HCT116 (cell line): ENCODE measurements at regions not wholly inside any gene's neighbourhood (a gene's known extent, or its start where the extent isn't known, plus 50 kb on each side); places are given as distances from the start of the nearest gene placed in this dataset.

Experiments
- ATAC-seq: fragments of 200-7000 bp; cut with Tn5 transposase; 2 replicates; pipeline ENCODE4 v1.9.1; 2020; ENCODE audit warnings: mild to moderate bottlenecking, moderate library complexity
- BruUV-seq: library from RNA; stranded (reverse); fragments of 400-500 nt; replicated peaks from 2 replicates; lab custom pipeline; 2021; lab: Mats Ljungman, UMichigan
- CTCF ChIA-PET: fragments of 300-600 bp; sonication (Branson Sonifier 250); formaldehyde crosslinking; loops from one replicate; lab custom pipeline; 2021; ENCODE audit warnings: antibody characterized with exemption; lab: Charles Lee
- POLR2A ChIA-PET: fragments of 300-600, 350-600 bp; sonication (Branson Sonifier 250); formaldehyde crosslinking; loops from one replicate; lab custom pipeline; 2021; ENCODE audit warnings: antibody characterized with exemption; lab: Charles Lee
- RAD21 ChIA-PET, 2 experiments: fragments of 300-600 bp; sonication (Branson Sonifier 250); formaldehyde crosslinking; loops; one replicate each; lab custom pipeline; 2023; ENCODE audit warnings: low total read pairs in 2 of 2; ENCODE audit not compliant: uncharacterized antibody in 2 of 2, unreplicated experiment in 2 of 2, low non-redundant PET in 1 of 2; lab: Charles Lee
- DNase-seq: peaks from one replicate; pipeline ENCODE4 v3.0.0-alpha.2; 2010; ENCODE audit warnings: low read depth, low spot score
- H2AFZ ChIP-seq: fragments of 200-600 bp; shearing (Covaris generic), sonication (generic); 2 replicates; pipeline ENCODE4 v1.6.1; 2017; ENCODE audit warnings: low read depth, mixed run types, mixed read lengths, antibody characterized with exemption, low read length; ENCODE audit not compliant: poor library complexity, severe bottlenecking
- H3K27ac ChIP-seq: 2 replicates; pipeline ENCODE4 v1.5.1; 2012; ENCODE audit warnings: low read depth, low read length
- H3K27me3 ChIP-seq: fragments of 200-600 bp; sonication (generic); 2 replicates; pipeline ENCODE4 v1.6.1; 2016; ENCODE audit warnings: mixed run types, low read length, mixed read lengths; ENCODE audit not compliant: insufficient read depth
- H3K36me3 ChIP-seq, 2 experiments: fragments of 200-500 bp in 1 of 2; fragments of 200-600 bp in 1 of 2; sonication (Bioruptor generic) in 1 of 2; sonication (generic) in 1 of 2; 2 replicates each; pipeline versions ENCODE4 v1.5.1 to v1.6.1; 2014 to 2016; ENCODE audit warnings: low read length in 2 of 2, inconsistent platforms in 1 of 2, mixed read lengths in 1 of 2, mixed run types in 1 of 2; ENCODE audit not compliant: insufficient read depth in 2 of 2, control insufficient read depth in 1 of 2
- H3K4me1 ChIP-seq, 2 experiments: fragments of 200-600 bp in 1 of 2; sonication (generic) in 1 of 2; 2 replicates each; pipeline versions ENCODE4 v1.5.1 to v1.6.1; 2012 to 2017; ENCODE audit warnings: low read length in 2 of 2, inconsistent platforms in 1 of 2, mild to moderate bottlenecking in 1 of 2, mixed read lengths in 1 of 2, mixed run types in 1 of 2, moderate library complexity in 1 of 2; ENCODE audit not compliant: insufficient read depth in 2 of 2, control insufficient read depth in 1 of 2
- H3K4me2 ChIP-seq: fragments of 200-600 bp; sonication (generic); 2 replicates; pipeline ENCODE4 v1.6.1; 2017; ENCODE audit warnings: mixed run types, low read length, mixed read lengths
- H3K4me3 ChIP-seq, 2 experiments: fragments of 200-600 bp in 1 of 2; sonication (generic) in 1 of 2; replicated peaks in 1 of 2; 2 replicates each; pipeline ENCODE4 v1.5.1; 2011 to 2016; ENCODE audit warnings: low read length in 2 of 2, control low read depth in 1 of 2, low read depth in 1 of 2, mild to moderate bottlenecking in 1 of 2, mixed read lengths in 1 of 2, mixed run types in 1 of 2
- H3K79me2 ChIP-seq: fragments of 200-600 bp; sonication (generic); 2 replicates; pipeline ENCODE4 v1.6.1; 2017; ENCODE audit warnings: mild to moderate bottlenecking, mixed run types, low read length, moderate library complexity, mixed read lengths; ENCODE audit not compliant: insufficient read depth
- H3K9ac ChIP-seq: fragments of 200-600 bp; sonication (generic); 2 replicates; pipeline ENCODE4 v1.6.1; 2016; ENCODE audit warnings: low read length, mixed read lengths
- H3K9me2 ChIP-seq: fragments of 200-600 bp; sonication (generic), shearing (Covaris generic); 2 replicates; pipeline ENCODE4 v1.6.1; 2017; ENCODE audit warnings: mixed run types, mild to moderate bottlenecking, moderate library complexity; ENCODE audit not compliant: insufficient read depth
- H3K9me3 ChIP-seq, 2 experiments: fragments of 200-500 bp in 1 of 2; fragments of 200-600 bp in 1 of 2; sonication (Bioruptor generic) in 1 of 2; sonication (generic) in 1 of 2; 2 replicates each; pipeline ENCODE4 v1.6.1; 2014 to 2017; ENCODE audit warnings: low read length in 2 of 2, mixed read lengths in 2 of 2, inconsistent platforms in 1 of 2, low read depth in 1 of 2, mild to moderate bottlenecking in 1 of 2, mixed run types in 1 of 2, moderate library complexity in 1 of 2; ENCODE audit not compliant: control insufficient read depth in 1 of 2, insufficient read depth in 1 of 2
- H4K20me1 ChIP-seq: fragments of 200-600 bp; sonication (generic), shearing (Covaris generic); 2 replicates; pipeline ENCODE4 v1.6.1; 2017; ENCODE audit warnings: mixed run types, mild to moderate bottlenecking, moderate library complexity; ENCODE audit not compliant: insufficient read depth
- ATF3 ChIP-seq: IDR thresholded peaks from 2 replicates; pipeline ENCODE4 v1.6.1; 2012
- CBX3 ChIP-seq: IDR thresholded peaks from 2 replicates; pipeline ENCODE4 v1.6.1; 2012; ENCODE audit warnings: low read depth
- CEBPB ChIP-seq: IDR thresholded peaks from 2 replicates; pipeline ENCODE4 v1.6.1; 2012; ENCODE audit warnings: low read depth
- CTCF ChIP-seq, 3 experiments: fragments of 200-600 bp in 1 of 3; sonication (generic) in 1 of 3; IDR thresholded peaks in 2 of 3; conservative IDR thresholded peaks in 1 of 3; 2 replicates each; pipeline ENCODE4 v1.5.1; 2012 to 2017; ENCODE audit warnings: low read depth in 2 of 3, low read length in 2 of 3, antibody characterized with exemption in 1 of 3, borderline replicate concordance in 1 of 3, control low read depth in 1 of 3, mild to moderate bottlenecking in 1 of 3, mixed read lengths in 1 of 3, mixed run types in 1 of 3, moderate library complexity in 1 of 3; ENCODE audit not compliant: insufficient read depth in 1 of 3
- EGR1 ChIP-seq: IDR thresholded peaks from 2 replicates; pipeline ENCODE4 v1.6.1; 2012; ENCODE audit warnings: low read depth
- ELF1 ChIP-seq: IDR thresholded peaks from 2 replicates; pipeline ENCODE4 v1.6.1; 2012; ENCODE audit warnings: low read depth, borderline replicate concordance
- FOSL1 ChIP-seq: IDR thresholded peaks from 2 replicates; pipeline ENCODE4 v1.6.1; 2012; ENCODE audit warnings: low read depth
- MAX ChIP-seq: IDR thresholded peaks from 2 replicates; pipeline ENCODE4 v1.6.1; 2012
- POLR2A ChIP-seq: IDR thresholded peaks from 2 replicates; pipeline ENCODE4 v1.7.0; 2011; ENCODE audit warnings: borderline replicate concordance; ENCODE audit not compliant: insufficient read depth, insufficient read length; ENCODE audit errors: extremely low read depth
- POLR2AphosphoS5 ChIP-seq: IDR thresholded peaks from 2 replicates; pipeline ENCODE4 v1.6.1; 2011; ENCODE audit warnings: mild to moderate bottlenecking, low read depth, low read length, moderate library complexity
- RAD21 ChIP-seq: IDR thresholded peaks from 2 replicates; pipeline ENCODE4 v1.6.1; 2012; ENCODE audit warnings: low read depth, mild to moderate bottlenecking
- REST ChIP-seq: IDR thresholded peaks from 2 replicates; pipeline ENCODE4 v1.6.1; 2012; ENCODE audit warnings: low read depth
- SP1 ChIP-seq: IDR thresholded peaks from 2 replicates; pipeline ENCODE4 v1.6.1; 2012; ENCODE audit warnings: low read depth
- SRF ChIP-seq: IDR thresholded peaks from 2 replicates; pipeline ENCODE4 v1.6.1; 2012; ENCODE audit warnings: low read depth
- TCF7L2 ChIP-seq: IDR thresholded peaks from 2 replicates; pipeline ENCODE4 v1.7.0; 2011; ENCODE audit warnings: borderline replicate concordance, inconsistent platforms; ENCODE audit not compliant: insufficient read depth, insufficient read length; ENCODE audit errors: extremely low read depth
- YY1 ChIP-seq: IDR thresholded peaks from 2 replicates; pipeline ENCODE4 v1.6.1; 2011; ENCODE audit warnings: low read length, low read depth, moderate library complexity, mild to moderate bottlenecking; ENCODE audit not compliant: insufficient replicate concordance; ENCODE audit errors: extremely low read depth
- ZBTB33 ChIP-seq: IDR thresholded peaks from 2 replicates; pipeline ENCODE4 v1.6.1; 2011; ENCODE audit warnings: mild to moderate bottlenecking, low read length, moderate library complexity; ENCODE audit not compliant: insufficient replicate concordance; ENCODE audit errors: extremely low read depth
- ZFX ChIP-seq: fragments of 450-650 bp; IDR thresholded peaks from 2 replicates; pipeline ENCODE4 v1.6.1; 2017
- ZNF274 ChIP-seq: fragments of 200-500 bp; sonication (Bioruptor generic); IDR thresholded peaks from 2 replicates; pipeline ENCODE4 v1.6.1; 2014; ENCODE audit warnings: mild to moderate bottlenecking, low read depth, low read length, inconsistent platforms
- intact Hi-C: fragments of 100-400 bp; cut with micrococcal nuclease; formaldehyde crosslinking; loops from 2 replicates; pipeline ENCODE4 v1.10.0; 2022

- TF ChIP-seq ZBTB33: no peak
- TF ChIP-seq SRF: no peak
- TF ChIP-seq RAD21: no peak
- TF ChIP-seq SP1: no peak
- no peak for TF ChIP-seq TCF7L2
- TF ChIP-seq ELF1: no peak
- TF ChIP-seq YY1: no peak
- TF ChIP-seq, all 23 proteins: peak for 0
Measured at GRCh38 chr21:15410853-15411252, 318.9 kb upstream of the USP25 start (continued).

GRCh38 chr21:15414057-15414456 lies 315.7 kb upstream of the USP25 start:
- no peaks in the 10 kb centered on the region for H3K36me3 ChIP-seq
- H4K20me1 ChIP-seq: no peaks in the 10 kb centered on the region
- H3K4me2 ChIP-seq: no peak overlapping the region
- H3K9ac ChIP-seq: no peak overlapping the region
- H3K27me3 ChIP-seq: no peaks in the 10 kb centered on the region
- intact Hi-C loops: no loop called here
- RAD21 ChIA-PET: no interaction called here
- POLR2A ChIA-PET: no interaction called here
- H3K9me2 ChIP-seq: no peaks in the 10 kb centered on the region
- no peak overlapping the region for H3K27ac ChIP-seq
- ATAC-seq (no peak), DNase-seq (no peak)
- H3K4me3 ChIP-seq: no peak overlapping the region
- H2AFZ ChIP-seq: no peak overlapping the region
- H3K4me1 ChIP-seq: no peaks in the 10 kb centered on the region
- CTCF ChIA-PET: no interaction called here
- H3K9me3 ChIP-seq: no peaks in the 10 kb centered on the region; a peak in 1 of 4 replicates
- BruUV-seq: no TSS peak
- H3K79me2 ChIP-seq: no peaks in the 10 kb centered on the region
- no peak for TF ChIP-seq POLR2A
- TF ChIP-seq ZFX: no peak
- no peak for TF ChIP-seq SRF
- no peak for TF ChIP-seq POLR2AphosphoS5
- TF ChIP-seq ELF1: no peak
- no peak for TF ChIP-seq CTCF (IDR thresholded peaks at IDR 0.05 in 2 of 3, conservative IDR thresholded peaks at IDR 0.05 in 1 of 3; ENCODE audit: borderline replicate concordance in 1 of 3, insufficient read depth in 1 of 3, low read depth in 2 of 3, low read length in 2 of 3)
- TF ChIP-seq CBX3: no peak
- TF ChIP-seq YY1: no peak
- no peak for TF ChIP-seq FOSL1
- TF ChIP-seq EGR1: no peak
- TF ChIP-seq CEBPB: no peak
- TF ChIP-seq ATF3: no peak
- TF ChIP-seq REST: no peak
- TF ChIP-seq MAX: no peak
- no peak for TF ChIP-seq ZNF274
